Activated CD4-positive, alpha-beta T cell treated with anti-CD3 and anti-CD28 coated beads, Interleukin-2, Interleukin-4, amounts not matched to agents 100 ng/mL and 50 ng/mL, durations not matched to agents 16 hours and 8 hours (primary cell): ENCODE measurements at regions not wholly inside any gene's neighbourhood (a gene's known extent, or its start where the extent isn't known, plus 50 kb on each side); places are given as distances from the start of the nearest gene placed in this dataset.
"Not testable (repeated sequence)": the region's sequence is repeated elsewhere in the genome, so short reads cannot be mapped to it uniquely, and the experiment has no call there.

Experiments used
- DNase-seq: peaks from one replicate; pipeline ENCODE4 v3.0.0-alpha.2; 2020; ENCODE audit warnings: low spot score

DNA sequence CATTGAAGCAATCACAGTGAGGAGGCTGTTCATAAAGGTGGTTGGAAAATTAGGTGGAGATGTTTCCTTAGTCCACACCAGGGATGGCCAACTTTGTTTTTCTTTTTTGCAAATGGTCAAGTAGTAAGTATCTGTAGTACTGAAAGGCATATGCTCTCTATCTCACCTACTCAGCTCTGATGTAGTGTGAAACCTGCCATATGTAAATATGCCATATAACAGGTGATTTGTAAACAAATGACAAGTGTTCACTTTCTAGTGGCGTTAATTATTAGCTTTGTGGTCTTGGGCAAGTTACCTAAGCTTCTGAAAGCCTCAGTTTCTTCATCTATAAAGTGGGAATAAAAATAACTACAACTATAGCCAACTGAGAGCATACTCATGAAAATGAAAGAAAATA is 421.4 kb upstream of the LCORL start:
- no peak for DNase-seq

DNA sequence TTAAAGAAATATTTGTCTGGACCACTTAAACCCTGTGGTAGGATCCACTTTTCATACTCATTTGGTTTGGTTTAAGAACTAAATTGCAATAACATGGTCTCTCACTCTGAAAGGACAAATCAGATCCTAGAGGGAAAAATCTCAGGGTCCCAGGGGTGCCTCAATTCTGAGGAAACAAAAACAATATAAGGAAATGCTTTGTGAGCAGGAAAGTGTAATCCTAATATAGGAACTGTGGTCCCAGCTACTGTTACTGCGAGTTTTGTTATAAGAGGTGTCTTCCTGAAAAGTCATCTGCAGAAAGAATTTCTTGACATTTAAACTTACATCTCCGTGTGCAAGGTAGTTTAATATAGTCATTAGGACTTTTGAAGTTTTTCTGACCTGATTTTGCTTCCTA is 420.1 kb upstream of the LCORL start:
- DNase-seq = no peak

DNA sequence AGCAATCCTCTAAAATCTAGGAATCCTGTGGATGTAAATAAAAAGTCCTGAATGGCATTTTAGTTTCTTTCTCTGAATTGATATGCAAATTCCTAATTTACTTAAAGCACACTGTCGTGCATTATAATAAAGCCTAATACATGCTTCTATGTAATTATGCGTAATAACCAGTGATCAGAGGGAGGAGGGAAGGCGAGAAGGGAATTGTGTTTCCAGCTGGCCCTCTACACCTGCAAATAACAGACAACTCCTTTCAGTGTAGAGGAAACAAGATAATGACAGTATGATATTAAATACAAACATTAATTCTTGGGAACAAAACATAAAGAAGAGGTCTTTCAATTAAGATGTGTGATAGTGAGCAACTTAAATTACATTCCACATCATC is 419.6 kb upstream of the LCORL start:
- DNase-seq = no peak

DNA sequence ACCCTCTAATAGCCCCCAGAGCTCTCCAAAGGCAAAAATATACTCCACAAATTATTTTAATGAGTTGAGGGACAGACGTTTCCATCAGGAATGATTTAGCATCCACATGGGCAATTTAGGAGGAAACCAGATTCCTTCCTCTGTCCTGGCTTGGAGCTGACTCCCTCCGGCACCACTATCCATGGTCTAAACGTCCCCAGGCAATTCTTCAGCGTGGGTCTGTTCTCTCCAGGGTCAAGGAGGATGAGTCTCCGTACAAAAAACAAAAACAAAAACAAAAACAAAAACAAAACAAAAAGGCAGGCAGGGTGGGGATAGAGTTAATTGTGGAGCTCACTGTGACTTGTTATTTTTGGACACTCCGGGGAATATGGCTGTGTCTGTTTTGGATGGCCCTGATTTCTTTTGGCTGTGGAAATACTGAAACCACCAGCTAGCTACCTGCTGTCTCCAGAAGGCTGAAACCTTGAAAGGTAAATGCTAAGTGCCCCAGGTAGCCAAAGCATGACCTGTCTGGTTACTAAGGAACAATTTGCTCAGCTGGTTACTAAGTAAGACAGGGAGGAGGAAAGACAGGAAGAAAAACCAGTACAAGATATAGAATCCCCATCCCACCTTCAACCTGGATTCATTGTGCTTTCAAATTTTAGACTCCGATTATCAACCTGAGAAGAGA is 419.1 kb upstream of the LCORL start:
- DNase-seq = no peak

DNA sequence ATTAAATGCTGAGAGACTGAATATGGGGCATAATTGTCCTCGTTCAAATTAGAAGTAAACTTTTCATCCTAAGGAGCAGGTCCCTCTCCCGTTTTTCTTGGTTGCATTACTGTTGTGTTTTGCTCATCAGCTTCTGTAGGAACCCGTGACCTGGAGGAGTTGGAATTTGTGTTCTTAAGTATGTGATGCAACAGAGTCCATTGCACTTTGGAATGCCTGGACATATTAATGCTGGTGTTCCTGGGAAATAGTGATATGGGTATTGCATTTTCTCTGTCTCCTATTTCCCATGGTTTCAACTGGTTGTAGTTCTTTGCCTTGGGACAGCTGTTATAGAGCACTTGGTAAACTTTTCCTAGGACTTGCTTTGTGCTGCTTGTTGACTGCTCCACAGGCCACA is 417.8 kb upstream of the LCORL start:
- DNase-seq = no peak

DNA sequence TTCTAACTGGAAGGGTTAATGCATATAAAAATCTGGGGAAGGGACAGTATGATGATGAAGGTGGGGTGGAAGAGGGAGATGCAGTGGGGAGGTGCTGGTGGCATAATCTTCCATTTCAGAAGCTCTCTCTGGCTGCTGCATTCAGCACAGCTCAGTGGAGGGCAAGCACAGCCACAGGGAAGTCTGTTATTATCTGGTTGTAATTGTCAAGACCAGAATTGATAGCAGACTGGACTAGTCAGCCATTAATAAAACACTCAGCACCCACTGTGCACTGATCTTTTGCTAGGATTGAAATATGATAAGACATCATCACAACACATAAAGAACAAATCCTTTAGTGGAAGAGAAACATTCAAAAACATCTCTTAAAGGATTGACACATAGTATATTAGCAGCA is 414.2 kb upstream of the LCORL start:
- DNase-seq = no peak

DNA sequence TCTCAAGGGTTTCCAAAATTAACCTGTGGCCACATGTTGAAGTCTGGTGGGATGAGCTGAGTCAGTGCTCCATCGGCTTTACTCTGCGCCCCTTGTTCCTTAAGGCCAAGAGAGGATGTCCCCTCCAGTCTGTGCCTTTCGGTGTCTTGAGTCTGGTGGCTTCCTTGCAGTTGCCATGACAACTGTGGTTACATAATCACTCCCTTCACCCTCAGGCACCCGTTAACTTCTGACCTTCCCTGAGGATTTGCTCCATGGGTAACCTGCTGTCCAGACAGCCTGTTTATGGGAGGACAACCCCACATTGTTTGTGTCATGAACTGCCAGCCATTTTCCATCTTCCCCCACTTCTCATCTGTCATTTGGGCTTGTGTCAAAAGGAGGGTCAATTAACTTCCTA is 401.1 kb upstream of the LCORL start:
- DNase-seq = no peak

DNA sequence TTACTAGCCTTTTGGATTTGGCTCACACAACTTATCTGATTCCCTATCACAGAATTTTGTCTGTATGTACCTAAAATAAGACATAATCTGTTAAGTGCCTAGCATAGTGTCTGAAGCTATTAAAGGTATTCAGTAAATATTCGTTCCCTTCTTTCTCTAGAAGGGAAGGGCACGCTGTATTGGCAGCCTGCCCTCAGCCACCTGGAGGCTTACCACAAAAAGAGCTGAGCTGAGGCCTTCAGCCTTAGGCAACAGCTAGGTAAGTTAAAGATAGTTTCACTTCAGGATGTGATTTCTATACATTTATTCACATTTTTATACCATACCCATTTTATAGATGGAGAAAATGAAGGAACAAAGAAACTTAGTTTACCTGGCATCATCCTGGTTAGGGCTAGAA is 400.0 kb upstream of the LCORL start:
- no peak for DNase-seq

DNA sequence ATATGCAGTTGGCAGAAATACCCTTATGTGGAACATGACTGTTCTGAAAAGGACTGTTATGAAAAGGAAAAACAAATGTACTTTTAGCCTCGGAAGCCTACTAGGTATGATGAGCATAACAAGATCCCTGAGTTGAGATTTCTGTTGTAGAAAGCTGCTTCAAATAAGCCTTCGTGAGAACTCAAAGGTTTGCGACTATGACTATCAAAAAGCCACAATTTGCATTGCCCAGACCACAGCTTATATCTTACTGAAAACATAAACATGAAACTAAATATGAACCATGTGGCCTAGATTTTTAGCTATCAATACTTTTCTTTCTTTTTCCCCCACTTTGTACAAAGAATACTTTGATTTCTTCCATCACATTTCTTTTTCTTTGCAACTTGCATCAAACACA is 398.2 kb upstream of the LCORL start:
- no peak for DNase-seq

DNA sequence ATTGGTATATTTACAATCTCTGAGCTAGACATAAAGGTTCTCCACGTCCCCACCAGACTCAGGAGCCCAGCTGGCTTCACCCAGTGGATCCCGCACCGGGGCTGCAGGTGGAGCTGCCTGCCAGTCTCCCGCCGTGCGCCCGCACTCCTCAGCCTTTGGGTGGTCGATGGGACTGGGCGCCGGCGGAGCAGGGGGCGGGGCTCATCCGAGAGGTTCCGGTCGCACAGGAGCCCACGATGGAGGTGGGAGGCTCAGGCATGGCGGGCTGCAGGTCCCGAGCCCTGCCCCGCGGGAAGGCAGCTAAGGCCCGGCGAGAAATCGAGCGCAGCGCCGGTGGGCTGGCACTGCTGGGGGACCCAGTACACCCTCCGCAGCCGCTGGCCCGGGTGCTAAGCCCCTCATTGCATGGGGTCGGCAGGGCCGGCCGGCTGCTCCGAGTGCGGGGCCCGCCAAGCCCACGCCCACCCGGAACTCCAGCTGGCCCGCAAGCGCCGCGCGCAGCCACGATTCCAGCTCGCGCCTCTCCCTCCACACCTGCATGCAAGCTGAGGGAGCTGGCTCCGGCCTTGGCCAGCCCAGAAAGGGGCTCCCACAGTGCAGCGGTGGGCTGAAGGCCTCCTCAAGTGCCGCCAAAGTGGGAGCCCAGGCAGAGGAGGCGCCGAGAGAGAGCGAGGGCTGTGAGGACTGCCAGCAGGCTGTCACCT is 396.8 kb upstream of the LCORL start:
- not testable (repeated sequence) for DNase-seq

DNA sequence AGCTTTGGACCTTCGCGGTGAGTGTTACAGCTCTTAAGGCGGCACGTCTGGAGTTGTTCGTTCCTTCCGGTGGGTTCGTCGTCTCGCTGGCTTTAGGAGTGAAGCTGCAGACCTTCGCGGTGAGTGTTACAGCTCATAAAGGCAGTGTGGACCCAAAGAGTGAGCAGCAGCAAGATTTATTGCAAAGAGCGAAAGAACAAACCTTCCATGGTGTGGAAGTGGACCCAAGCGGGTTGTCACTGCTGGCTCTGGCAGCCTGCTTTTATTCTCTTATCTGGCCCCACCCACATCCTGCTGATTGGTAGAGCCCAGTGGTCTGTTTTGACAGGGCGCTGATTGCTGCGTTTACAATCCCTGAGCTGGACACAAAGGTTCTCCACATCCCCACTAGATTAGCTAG is 396.1 kb upstream of the LCORL start:
- DNase-seq = not testable (repeated sequence)

DNA sequence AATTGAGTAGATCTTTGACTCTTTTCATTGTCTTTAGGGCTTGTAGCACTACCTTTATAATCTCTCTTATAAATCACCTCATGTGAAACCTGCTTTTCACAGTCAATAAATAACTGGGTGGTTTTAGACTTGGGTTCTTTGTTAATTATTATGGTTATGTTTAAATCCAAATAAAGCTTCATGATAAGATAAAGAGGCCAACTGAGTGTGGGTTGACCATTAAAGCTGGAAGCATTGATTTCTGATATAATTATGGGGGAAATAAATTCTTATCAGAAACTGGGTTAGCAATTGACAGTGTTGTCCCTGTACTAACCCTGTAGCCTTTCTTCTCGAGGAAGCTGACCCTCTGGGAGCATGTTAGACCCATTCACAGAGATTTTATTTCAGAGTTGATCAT is 384.7 kb upstream of the LCORL start:
- no peak for DNase-seq

DNA sequence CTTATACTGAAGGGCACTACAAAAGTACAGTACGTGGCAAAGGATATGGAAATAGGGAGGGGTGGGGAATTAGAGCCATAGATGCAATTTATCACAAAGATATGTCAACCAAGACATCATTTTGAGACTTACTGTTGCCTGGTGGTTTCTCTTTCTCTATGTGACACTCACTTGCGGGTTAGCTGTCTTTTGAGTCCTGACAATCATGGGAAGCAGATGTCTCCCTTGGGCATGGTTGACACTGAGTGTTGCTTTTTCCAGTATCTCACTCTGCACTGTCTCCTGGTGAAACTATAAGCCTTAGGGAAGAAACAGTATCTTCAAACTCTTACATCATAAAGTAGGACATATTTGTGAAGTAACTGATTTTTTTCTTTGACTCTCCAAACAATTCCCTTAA is 383.5 kb upstream of the LCORL start:
- DNase-seq = no peak

DNA sequence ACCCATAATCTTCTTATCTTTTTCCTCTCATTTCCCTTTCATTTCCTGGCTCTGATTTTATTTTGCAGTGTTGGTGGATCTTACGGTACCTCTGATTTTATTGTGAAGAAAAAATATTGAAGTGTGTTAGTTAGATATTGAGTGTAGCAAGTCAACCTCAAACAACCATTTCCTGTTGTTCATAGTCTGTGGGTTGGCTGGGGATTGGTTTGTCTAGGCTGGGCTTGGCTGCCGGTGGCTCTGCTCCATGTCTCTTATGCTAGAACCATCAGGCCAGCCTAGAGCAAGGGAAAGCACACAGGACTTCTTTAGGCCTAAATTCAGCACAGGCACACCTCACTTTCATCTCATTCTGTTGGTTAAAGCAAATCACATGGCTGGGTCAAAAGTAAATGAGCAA is 383.1 kb upstream of the LCORL start:
- DNase-seq = no peak

DNA sequence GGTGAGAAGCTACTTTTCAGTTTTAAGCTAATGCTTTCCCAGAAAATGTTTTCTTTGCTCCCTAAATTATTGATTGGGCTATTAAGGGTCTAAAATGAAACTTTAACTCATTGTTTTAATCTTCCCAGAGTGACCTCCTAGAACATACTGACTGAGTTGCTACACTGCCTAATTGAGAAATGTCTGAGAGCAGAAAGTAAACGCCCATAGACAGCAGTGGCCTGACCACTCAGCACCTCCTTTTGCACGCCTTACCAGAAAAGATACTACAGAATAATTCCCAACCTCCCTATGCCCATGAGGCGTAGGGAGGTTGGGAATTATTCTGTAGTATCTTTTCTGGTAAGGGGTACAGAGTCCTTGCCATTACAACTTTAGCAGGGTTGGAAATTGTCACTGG is 381.8 kb upstream of the LCORL start:
- DNase-seq = no peak

DNA sequence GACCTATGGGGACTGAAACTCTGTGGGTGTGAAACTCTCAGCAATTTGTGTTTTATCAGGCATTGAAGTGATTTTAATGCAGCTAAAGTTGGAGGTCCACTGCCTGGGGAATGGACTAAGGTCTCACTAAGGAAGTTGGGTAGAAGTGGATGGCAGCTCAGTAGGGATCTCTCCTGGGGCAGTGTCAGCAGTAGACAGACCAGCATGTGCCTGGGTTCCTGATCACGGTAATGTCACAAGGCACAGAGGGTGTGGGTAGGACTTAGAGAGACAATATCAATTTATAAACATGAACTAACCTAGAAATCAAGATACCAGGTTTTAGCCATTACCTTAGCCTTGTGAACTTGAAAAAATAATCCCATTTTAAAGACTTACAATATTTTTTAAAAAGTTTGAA is 380.3 kb upstream of the LCORL start:
- DNase-seq = no peak

DNA sequence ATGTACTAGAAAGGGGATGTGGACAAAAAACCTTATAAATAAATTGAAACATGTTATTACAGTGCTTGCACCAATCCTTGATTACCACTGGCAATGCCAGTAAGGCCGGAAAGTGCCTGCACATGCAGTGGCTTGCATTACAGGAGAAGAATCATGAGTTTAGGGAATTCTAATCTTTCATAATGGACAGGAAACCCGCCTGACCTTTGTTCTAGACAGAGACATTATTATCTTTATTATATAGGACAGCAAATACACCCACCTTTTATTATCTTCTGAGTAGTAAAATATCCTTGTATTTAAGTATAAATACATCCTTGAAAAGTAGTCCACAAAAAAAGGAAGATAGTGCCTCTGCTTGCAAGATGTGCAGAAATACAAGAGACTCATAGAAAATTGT is 379.9 kb upstream of the LCORL start:
- no peak for DNase-seq

DNA sequence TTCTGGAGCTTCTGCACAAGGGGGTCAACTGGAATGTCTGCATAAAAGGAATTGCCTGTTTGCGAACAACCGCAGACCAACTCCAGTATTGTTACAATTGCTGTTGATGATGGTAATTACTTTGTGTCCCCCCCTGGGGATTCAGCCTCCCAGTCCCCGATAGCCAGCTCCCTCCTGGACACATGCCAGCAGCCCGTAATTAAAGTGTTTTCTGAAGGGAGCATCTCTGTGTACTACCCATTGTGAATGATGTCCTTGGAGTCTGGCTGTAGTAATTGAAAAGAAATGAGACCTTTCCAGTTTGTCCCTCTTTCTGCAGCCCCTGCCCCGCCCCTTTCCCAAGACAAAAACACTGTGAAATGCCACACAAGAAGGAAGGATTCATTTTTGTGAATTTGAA is 377.1 kb upstream of the LCORL start:
- DNase-seq = no peak

DNA sequence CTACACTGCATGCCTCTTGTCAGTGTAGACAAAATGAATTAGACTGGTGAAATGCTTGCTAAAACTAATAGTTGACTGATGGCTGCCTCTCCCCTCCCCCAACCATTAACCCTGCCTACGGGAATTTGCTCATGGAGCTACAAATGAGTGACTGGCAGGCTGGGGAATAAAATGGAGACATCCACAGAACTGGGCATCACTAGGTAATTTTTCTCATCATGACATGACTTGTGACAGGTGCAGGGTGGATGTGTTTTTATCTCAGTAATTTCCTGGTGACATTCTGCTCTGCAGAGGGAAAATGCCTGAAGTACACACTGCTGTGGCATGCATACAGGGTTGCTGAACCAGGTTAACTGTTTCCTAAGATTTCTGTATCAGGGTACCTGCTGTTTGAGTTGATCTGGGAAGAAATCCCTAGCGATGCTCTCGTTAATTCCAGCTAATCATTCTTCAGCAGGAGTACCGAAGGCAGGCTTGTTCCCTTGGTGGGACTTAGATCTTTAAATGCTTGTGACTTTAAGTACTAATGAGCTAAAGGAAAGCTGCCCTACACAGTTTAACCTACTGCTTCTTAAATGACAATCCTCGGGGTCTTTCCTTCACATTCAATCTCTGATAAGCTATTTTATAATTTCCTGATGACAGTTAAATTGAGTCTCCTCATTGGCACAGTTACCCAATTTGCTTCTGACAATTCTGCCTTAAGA is 376.3 kb upstream of the LCORL start:
- DNase-seq = no peak

DNA sequence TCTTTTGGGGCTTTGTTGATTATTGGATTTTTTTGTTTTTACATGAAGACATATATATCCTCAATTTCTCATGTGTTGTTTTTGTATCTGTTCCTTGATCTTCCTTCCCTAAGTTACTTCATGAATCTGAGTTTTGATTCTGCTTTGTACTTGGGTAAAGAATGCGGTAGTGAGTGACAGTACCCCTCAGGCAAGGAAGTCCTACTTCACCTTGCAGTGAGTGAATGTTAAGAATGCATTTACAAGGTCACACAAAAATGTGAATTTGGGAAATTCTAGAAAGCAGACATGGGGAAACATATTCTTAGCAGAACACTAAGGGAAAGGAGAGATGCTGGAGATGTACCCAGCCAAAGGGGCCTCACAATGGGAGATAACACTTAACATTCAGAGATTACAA is 373.1 kb upstream of the LCORL start:
- DNase-seq = no peak

DNA sequence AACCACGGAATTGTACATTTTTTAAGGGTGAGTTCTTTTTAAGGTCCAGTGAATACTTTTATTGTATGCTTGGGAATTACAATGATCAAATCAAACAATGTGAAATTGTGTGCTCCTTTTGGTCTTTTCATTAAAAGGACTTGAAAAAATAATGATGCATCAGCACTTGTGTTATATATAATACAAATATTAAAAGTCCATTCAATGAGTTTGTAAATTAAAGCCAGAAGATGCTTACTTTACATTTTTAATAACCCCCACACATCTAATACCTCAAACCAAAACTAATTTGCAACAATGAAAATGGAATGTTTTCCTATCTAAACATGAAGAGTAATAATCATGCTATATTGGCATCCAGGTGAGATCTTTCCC is 369.8 kb upstream of the LCORL start:
- DNase-seq = no peak

DNA sequence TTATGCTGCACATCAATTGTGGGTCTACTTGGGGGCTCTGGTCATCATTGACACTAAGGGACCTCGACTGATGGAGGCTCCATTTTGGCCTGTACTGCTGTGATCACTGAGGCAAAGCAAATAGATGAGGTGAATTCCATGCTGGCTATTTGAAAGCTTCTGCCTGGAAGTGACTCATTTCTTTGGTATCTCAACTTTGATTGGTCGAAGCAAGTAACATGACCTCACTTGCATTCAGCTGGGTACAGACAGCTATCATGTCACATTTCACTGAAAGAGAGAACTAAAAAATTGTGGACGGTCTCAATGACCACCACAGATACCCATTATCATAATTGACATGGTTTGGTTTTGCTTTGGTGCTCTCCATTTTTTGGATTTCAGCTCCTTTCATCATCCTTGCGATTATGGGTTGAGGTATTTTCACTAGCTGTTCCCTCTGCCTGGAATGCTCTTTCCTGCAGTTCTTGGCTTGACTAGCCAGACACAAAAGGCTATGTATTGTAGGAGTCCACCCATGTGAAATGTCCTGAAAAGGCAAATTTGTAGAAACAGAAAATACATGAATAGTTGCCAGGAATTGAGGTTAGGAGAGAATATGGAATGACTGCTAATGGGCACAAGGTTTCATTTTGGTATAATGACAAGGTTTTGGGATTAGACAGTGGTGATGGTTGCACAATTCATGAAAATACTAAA is 369.2 kb upstream of the LCORL start:
- no peak for DNase-seq

DNA sequence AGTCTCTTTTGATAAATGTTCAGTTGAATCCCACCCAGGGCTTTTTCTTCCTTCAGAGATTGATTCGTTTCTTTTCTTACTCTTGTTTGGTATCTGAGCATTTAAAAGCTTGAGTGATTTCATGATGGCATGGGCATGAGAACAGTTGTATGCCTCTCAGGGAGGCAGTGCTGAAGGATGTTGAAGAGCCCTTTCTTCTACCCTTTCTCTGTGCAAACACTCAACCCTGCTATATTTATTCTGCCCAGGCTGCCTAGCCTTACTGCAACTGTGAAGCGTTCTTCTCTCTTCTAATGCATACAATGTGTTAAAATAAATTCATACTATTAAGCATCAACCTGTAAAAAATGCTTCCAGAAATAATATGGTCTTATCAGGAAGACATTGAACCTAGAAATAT is 367.6 kb upstream of the LCORL start:
- DNase-seq = no peak
